Trophoblast cell (in vitro differentiated cells and primary cell): ENCODE measurements at regions not wholly inside any gene's neighbourhood (a gene's known extent, or its start where the extent isn't known, plus 50 kb on each side); places are given as distances from the start of the nearest gene placed in this dataset.

Experiments used
- DNase-seq, 2 donors: peaks; one replicate each; pipeline ENCODE4 v3.0.0-alpha.2; 2016
- H2AFZ ChIP-seq: 2 replicates; pipeline ENCODE4 v1.6.1; 2013; ENCODE audit warnings: low read length, moderate library complexity, mild to moderate bottlenecking; ENCODE audit not compliant: insufficient read depth, poor library complexity
- H2AK5ac ChIP-seq: 2 replicates; pipeline ENCODE4 v1.6.1; 2013; ENCODE audit warnings: mild to moderate bottlenecking, low read length
- H2BK120ac ChIP-seq: 2 replicates; pipeline ENCODE4 v1.6.1; 2013; ENCODE audit warnings: low read length, mild to moderate bottlenecking, moderate library complexity; ENCODE audit not compliant: insufficient read depth, poor library complexity
- H2BK12ac ChIP-seq: 2 replicates; pipeline ENCODE4 v1.6.1; 2013; ENCODE audit warnings: mild to moderate bottlenecking, low read length, moderate library complexity
- H2BK5ac ChIP-seq: 2 replicates; pipeline ENCODE4 v1.6.1; 2013; ENCODE audit warnings: low read length, low read depth, moderate library complexity, mild to moderate bottlenecking; ENCODE audit not compliant: poor library complexity
- H3K14ac ChIP-seq: 2 replicates; pipeline ENCODE4 v1.6.1; 2013; ENCODE audit warnings: mild to moderate bottlenecking, low read length
- H3K18ac ChIP-seq: 2 replicates; pipeline ENCODE4 v1.6.1; 2013; ENCODE audit warnings: mild to moderate bottlenecking, low read length
- H3K23ac ChIP-seq: 2 replicates; pipeline ENCODE4 v1.6.1; 2013; ENCODE audit warnings: low read length
- H3K27ac ChIP-seq: 2 replicates; pipeline ENCODE4 v1.5.1; 2013; ENCODE audit warnings: low read depth, mild to moderate bottlenecking, inconsistent platforms, low read length, moderate library complexity
- H3K27me3 ChIP-seq: 2 replicates; pipeline ENCODE4 v1.6.1; 2013; ENCODE audit warnings: inconsistent platforms, mild to moderate bottlenecking, low read length, moderate library complexity; ENCODE audit not compliant: insufficient read depth
- H3K36me3 ChIP-seq, 2 experiments: 1 replicate in 1 of 2; 2 replicates in 1 of 2; pipeline ENCODE4 v1.6.1; 2013; ENCODE audit warnings: low read length in 2 of 2, mild to moderate bottlenecking in 2 of 2, moderate library complexity in 1 of 2; ENCODE audit not compliant: insufficient read depth in 2 of 2, control insufficient read depth in 1 of 2
- H3K4ac ChIP-seq: 2 replicates; pipeline ENCODE4 v1.6.1; 2013; ENCODE audit warnings: low read depth, mild to moderate bottlenecking, low read length, moderate library complexity
- H3K4me1 ChIP-seq, 2 experiments: 1 replicate in 1 of 2; 2 replicates in 1 of 2; pipeline ENCODE4 v1.6.1; 2013; ENCODE audit warnings: low read length in 2 of 2, mild to moderate bottlenecking in 2 of 2, moderate library complexity in 1 of 2; ENCODE audit not compliant: insufficient read depth in 2 of 2, control insufficient read depth in 1 of 2
- H3K4me2 ChIP-seq: 2 replicates; pipeline ENCODE4 v1.6.1; 2013; ENCODE audit warnings: inconsistent platforms, mild to moderate bottlenecking, low read length, moderate library complexity
- H3K4me3 ChIP-seq: 2 replicates; pipeline ENCODE4 v1.5.1; 2013; ENCODE audit warnings: mild to moderate bottlenecking, low read depth, low read length, inconsistent platforms
- H3K79me1 ChIP-seq: one replicate; pipeline ENCODE4 v1.6.1; 2013; ENCODE audit warnings: low read length
- H3K79me2 ChIP-seq: 2 replicates; pipeline ENCODE4 v1.6.1; 2013; ENCODE audit warnings: low read length, mild to moderate bottlenecking; ENCODE audit not compliant: control insufficient read depth, insufficient read depth, poor library complexity
- H3K9ac ChIP-seq: 2 replicates; pipeline ENCODE4 v1.6.1; 2013; ENCODE audit warnings: mild to moderate bottlenecking, low read length
- H3K9me3 ChIP-seq: 2 replicates; pipeline ENCODE4 v1.6.1; 2013; ENCODE audit warnings: low read depth, mild to moderate bottlenecking, control low read depth, inconsistent platforms, low read length; ENCODE audit not compliant: insufficient read depth
- H4K12ac ChIP-seq: 2 replicates; pipeline ENCODE4 v1.6.1; 2013; ENCODE audit warnings: low read depth, mild to moderate bottlenecking, low read length, moderate library complexity
- H4K8ac ChIP-seq: 2 replicates; pipeline ENCODE4 v1.6.1; 2013; ENCODE audit warnings: low read depth, mild to moderate bottlenecking, low read length, moderate library complexity
- H4K91ac ChIP-seq: one replicate; pipeline ENCODE4 v1.6.1; 2013; ENCODE audit warnings: low read depth, mild to moderate bottlenecking, low read length, moderate library complexity
- WGBS: extraction: QIAGEN DNeasy Blood & Tissue Kit; methylation state at CpG from one replicate; pipeline ENCODE4 v1.1.7; 2013; ENCODE audit warnings: missing lambda C conversion rate; ENCODE audit not compliant: insufficient read length, insufficient coverage; ENCODE audit errors: extremely low coverage; 5-methylcytosine and 5-hydroxymethylcytosine counted together

DNA sequence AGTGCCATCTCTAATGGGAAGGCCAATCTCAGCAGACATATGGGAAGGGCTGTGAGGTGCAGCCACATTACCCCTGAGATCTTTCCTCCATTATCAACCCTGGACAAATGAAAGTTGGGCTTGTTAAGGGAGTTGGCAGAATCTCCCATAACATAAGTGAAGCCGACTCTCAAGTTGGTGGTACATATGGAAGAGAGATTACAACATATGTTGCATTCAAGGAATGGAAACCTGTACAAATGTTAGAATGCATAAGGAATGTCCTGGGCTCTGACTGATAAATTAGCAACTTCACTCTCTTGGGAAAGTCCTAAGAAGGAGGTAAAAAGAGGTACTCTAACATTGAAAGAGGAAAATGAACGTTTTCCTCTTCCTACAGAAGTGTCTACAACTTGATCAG, 288.7 kb downstream of the IL20RB start:
- H3K4me3 ChIP-seq, result no peak overlapping the region
- H3K9ac ChIP-seq, result no peak overlapping the region
- no CpG with 5 or more reads among the region's 2 CpGs for WGBS
- H3K23ac ChIP-seq, result no peak overlapping the region
- no peaks in the 10 kb centered on the region for H3K79me2 ChIP-seq
- H4K91ac ChIP-seq, result no peak overlapping the region
- H3K4me2 ChIP-seq, result no peak overlapping the region
- no peak overlapping the region for H2BK12ac ChIP-seq
- no peaks in the 10 kb centered on the region for H3K27me3 ChIP-seq
- H3K27ac ChIP-seq, result no peak overlapping the region
- no peak overlapping the region for H3K4ac ChIP-seq
- H2BK5ac ChIP-seq, result no peak overlapping the region
- peaks cover 3% of the 10 kb centered on the region for H3K9me3 ChIP-seq
- H3K14ac ChIP-seq, result no peak overlapping the region
- no peaks in the 10 kb centered on the region for H3K36me3 ChIP-seq
- no peak overlapping the region for H4K8ac ChIP-seq
- no peak overlapping the region for H4K12ac ChIP-seq
- no peak overlapping the region for H2BK120ac ChIP-seq
- no peak overlapping the region for H2AFZ ChIP-seq
- H2AK5ac ChIP-seq, result no peak overlapping the region
- no peak overlapping the region for H3K18ac ChIP-seq
- DNase-seq, result peak in 1 of 2 donors; percentile 59
- H3K4me1 ChIP-seq, result no peaks in the 10 kb centered on the region
- no peaks in the 10 kb centered on the region for H3K79me1 ChIP-seq

DNA sequence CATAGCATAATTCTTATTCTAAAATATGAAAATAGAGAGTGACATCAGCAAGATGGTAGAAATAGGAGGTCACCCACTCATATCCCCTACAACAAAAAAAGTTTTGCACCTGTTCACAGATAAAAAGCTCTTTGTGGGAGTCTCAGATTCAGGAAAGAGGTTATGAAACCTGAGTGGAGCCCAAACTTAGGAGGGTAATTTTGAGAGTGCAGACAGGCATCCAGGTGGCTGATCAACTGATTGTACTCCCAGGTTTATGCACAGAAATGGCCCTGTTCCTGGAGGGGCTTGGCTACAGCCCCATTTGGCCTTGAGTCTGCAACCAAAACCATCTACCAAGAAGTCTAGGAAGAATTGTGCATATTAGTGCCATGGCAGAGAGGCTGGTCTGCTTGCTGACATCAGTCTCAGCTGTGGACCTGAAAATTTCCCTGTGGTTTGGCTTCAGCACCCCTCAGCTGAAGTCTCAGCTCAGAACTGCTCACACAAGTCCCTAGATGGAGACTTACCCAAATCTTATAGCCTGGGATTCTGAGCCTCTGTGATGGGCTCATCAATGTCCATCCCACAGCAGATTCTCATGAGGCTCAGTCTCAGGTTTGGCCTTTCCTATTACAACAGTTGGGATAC, 291.6 kb downstream of the IL20RB start:
- DNase-seq, result no peak
- no peak overlapping the region for H3K14ac ChIP-seq

DNA sequence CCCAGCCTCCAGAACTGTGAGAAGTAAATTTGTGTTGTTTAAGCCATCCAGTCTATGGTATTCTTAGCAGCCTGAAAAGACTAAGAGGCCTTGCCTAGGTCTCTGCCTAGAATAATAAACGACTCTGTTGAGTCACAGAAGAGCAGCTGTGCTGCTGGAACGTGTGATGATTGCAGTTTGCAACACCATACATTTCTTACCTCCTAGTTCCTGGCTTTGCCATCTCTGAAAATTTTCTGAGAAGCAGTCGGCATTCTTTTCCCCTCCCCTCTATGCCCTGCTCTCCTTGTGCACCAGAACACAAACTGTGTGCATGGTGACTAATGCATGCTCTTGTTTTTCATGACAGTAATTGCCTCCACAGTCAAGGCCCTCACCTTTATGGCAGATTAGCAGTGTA, 301.3 kb downstream of the IL20RB start:
- no peak overlapping the region for H3K27ac ChIP-seq
- no peaks in the 10 kb centered on the region for H3K79me2 ChIP-seq
- no peak overlapping the region for H2AFZ ChIP-seq
- no CpG with 5 or more reads among the region's 3 CpGs for WGBS
- H3K14ac ChIP-seq, result no peak overlapping the region
- no peak overlapping the region for H4K12ac ChIP-seq
- peak; percentile 89 to 94 for DNase-seq
- no peak overlapping the region for H3K23ac ChIP-seq
- no peak overlapping the region for H3K4me3 ChIP-seq
- no peaks in the 10 kb centered on the region for H3K36me3 ChIP-seq
- no peaks in the 10 kb centered on the region for H3K4me1 ChIP-seq
- no peak overlapping the region for H4K8ac ChIP-seq
- no peaks in the 10 kb centered on the region for H3K79me1 ChIP-seq
- H2BK120ac ChIP-seq, result no peak overlapping the region
- H3K9me3 ChIP-seq, result no peaks in the 10 kb centered on the region
- no peak overlapping the region for H3K18ac ChIP-seq
- no peaks in the 10 kb centered on the region for H3K27me3 ChIP-seq
- H3K9ac ChIP-seq, result no peak overlapping the region
- no peak overlapping the region for H2BK12ac ChIP-seq
- H3K4ac ChIP-seq, result no peak overlapping the region
- H3K4me2 ChIP-seq, result no peak overlapping the region
- H2BK5ac ChIP-seq, result no peak overlapping the region
- no peak overlapping the region for H4K91ac ChIP-seq
- H2AK5ac ChIP-seq, result no peak overlapping the region

More for the DNA sequence above, 291.6 kb downstream of the IL20RB start:
- Histone ChIP-seq H3K79me1 (no peaks in the 10 kb centered on the region), H3K4ac (no peak overlapping the region), H3K4me1 (no peaks in the 10 kb centered on the region), H3K18ac (no peak overlapping the region), H2BK120ac (no peak overlapping the region), H4K91ac (no peak overlapping the region), H3K27me3 (no peaks in the 10 kb centered on the region), H4K12ac (no peak overlapping the region), H2BK5ac (no peak overlapping the region), H3K23ac (no peak overlapping the region), H2AFZ (no peak overlapping the region), H3K9me3 (peaks cover 3% of the 10 kb centered on the region), H2BK12ac (no peak overlapping the region), H3K79me2 (no peaks in the 10 kb centered on the region), H3K4me2 (no peak overlapping the region), H3K4me3 (no peak overlapping the region), H3K36me3 (no peaks in the 10 kb centered on the region), H3K27ac (no peak overlapping the region), H2AK5ac (no peak overlapping the region), H4K8ac (no peak overlapping the region), H3K9ac (no peak overlapping the region)

DNA sequence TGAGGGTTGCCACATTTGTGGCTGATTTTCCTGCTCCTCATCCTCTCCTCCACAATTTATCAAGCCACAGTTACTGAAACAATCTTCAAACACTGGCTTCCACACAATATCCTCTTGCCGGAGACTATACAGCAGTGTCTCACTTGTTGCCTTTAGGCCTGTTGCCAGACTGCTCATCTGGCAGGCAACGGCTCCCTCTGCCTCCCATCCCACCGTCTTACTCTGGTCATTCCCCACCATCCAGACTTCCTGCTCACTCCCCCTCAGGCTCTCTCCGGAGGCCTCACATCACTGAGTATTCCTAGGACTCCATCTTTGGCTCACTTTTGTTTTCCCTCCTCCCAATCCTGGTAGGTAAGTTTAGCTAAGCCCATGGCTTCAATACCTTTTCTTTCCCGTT, 301.9 kb downstream of the IL20RB start:
- no peaks in the 10 kb centered on the region for H3K36me3 ChIP-seq
- no peak overlapping the region for H3K4ac ChIP-seq
- H3K79me1 ChIP-seq, result no peaks in the 10 kb centered on the region
- no peak overlapping the region for H3K14ac ChIP-seq
- H4K91ac ChIP-seq, result no peak overlapping the region
- no peaks in the 10 kb centered on the region for H3K27me3 ChIP-seq
- no peak overlapping the region for H3K27ac ChIP-seq
- no peak overlapping the region for H4K8ac ChIP-seq
- no peaks in the 10 kb centered on the region for H3K79me2 ChIP-seq
- no peak overlapping the region for H2BK5ac ChIP-seq
- no peak overlapping the region for H2BK120ac ChIP-seq
- H3K23ac ChIP-seq, result no peak overlapping the region
- H2AFZ ChIP-seq, result no peak overlapping the region
- H3K4me3 ChIP-seq, result no peak overlapping the region
- H3K9ac ChIP-seq, result no peak overlapping the region
- no CpG with 5 or more reads among the region's 5 CpGs for WGBS
- H3K4me1 ChIP-seq, result no peaks in the 10 kb centered on the region
- no peak overlapping the region for H4K12ac ChIP-seq
- no peaks in the 10 kb centered on the region for H3K9me3 ChIP-seq
- no peak overlapping the region for H3K18ac ChIP-seq
- H3K4me2 ChIP-seq, result no peak overlapping the region
- no peak overlapping the region for H2AK5ac ChIP-seq
- DNase-seq, result peak; percentile 57 to 60
- no peak overlapping the region for H2BK12ac ChIP-seq
